ENCODE measurements at regions not wholly inside any gene's neighbourhood (a gene's known extent, or its start where the extent isn't known, plus 50 kb on each side); places are given as distances from the start of the nearest gene placed in this dataset.

DNA sequence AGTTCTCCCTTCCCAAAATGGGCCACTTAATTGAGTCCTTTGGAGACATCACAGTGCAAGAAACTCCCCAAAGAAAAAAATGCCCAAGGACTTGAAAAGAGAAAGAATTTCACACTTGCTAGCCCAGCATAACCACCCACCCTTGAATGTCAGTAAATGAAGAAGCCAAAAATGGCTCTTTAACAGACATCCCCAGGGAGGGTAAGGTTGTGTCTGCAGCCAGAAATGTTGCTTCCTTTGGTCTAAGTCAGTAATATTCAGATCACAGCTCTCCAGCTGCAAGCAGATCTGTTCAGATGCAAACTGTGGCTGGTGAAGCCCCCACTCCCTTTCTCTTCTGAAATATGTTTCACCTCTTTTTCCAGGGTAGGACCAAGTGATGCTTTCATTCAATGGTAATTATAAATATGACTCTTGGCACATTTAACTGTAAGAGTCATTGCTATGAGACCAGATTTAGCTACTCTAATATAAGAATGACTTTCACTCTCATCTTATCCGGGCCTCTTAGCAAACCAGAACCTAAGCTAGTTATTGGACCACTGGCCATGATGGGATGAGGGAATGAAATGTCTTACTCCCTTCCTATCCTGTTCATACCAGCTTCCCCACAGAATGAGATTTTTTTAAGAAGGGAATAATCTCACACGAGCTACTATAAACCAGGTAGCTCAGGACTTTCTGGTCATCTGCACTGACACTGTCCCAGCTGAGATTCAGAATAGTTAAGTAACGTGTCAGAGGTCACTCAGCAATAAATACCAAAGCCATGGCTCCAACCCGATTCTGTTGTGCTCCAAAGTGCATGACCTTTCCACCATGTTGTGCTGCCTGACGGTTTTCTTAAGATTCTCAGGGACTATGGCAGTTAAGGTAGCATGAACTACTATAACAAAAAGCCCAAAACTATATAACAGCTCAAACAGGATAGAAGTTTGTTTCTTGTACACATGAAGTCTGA is 234.1 kb downstream of the FOXO1 start:
- Histone ChIP-seq H3K36me3 (ENCODE audit: insufficient read depth, low read length) (no peaks in the 10 kb centered on the region), H3K4me3 (ENCODE audit: low read depth in 1 of 2, low read length in 2 of 2) (no peak overlapping the region), H3K4me1 (ENCODE audit: insufficient read depth, low read length) (peaks cover 26% of the 10 kb centered on the region), H3K27me3 (ENCODE audit: control insufficient read depth in 1 of 2, insufficient read depth in 2 of 2, low read length in 2 of 2) (no peaks in the 10 kb centered on the region), H3K9me3 (ENCODE audit: low read length) (no peaks in the 10 kb centered on the region), H3K27ac (ENCODE audit: low read depth, low read length) (no peak overlapping the region), H3K9ac (ENCODE audit: low read length) (no peak overlapping the region)

- Histone ChIP-seq H3K27me3 (ENCODE audit: control insufficient read depth in 1 of 2, insufficient read depth in 2 of 2, low read length in 2 of 2) (no peaks in the 10 kb centered on the region), H3K4me1 (ENCODE audit: insufficient read depth, low read length) (peaks cover 29% of the 10 kb centered on the region), H3K4me3 (ENCODE audit: low read depth in 1 of 2, low read length in 2 of 2) (no peak overlapping the region), H3K9me3 (ENCODE audit: low read length) (no peaks in the 10 kb centered on the region), H3K9ac (ENCODE audit: low read length) (no peak overlapping the region), H3K27ac (ENCODE audit: low read depth, low read length) (no peak overlapping the region), H3K36me3 (ENCODE audit: insufficient read depth, low read length) (no peaks in the 10 kb centered on the region)
Observed at GRCh38 chr13:40433001-40433400, 233.4 kb downstream of the FOXO1 start.

GRCh38 chr13:40433577-40433976 is 232.9 kb downstream of the FOXO1 start:
- Histone ChIP-seq H3K9ac (ENCODE audit: low read length) (no peak overlapping the region), H3K9me3 (ENCODE audit: low read length) (no peaks in the 10 kb centered on the region), H3K4me1 (ENCODE audit: insufficient read depth, low read length) (peaks cover 35% of the 10 kb centered on the region), H3K4me3 (ENCODE audit: low read depth in 1 of 2, low read length in 2 of 2) (no peak overlapping the region), H3K36me3 (ENCODE audit: insufficient read depth, low read length) (no peaks in the 10 kb centered on the region), H3K27ac (ENCODE audit: low read depth, low read length) (no peak overlapping the region), H3K27me3 (ENCODE audit: control insufficient read depth in 1 of 2, insufficient read depth in 2 of 2, low read length in 2 of 2) (no peaks in the 10 kb centered on the region)

DNA sequence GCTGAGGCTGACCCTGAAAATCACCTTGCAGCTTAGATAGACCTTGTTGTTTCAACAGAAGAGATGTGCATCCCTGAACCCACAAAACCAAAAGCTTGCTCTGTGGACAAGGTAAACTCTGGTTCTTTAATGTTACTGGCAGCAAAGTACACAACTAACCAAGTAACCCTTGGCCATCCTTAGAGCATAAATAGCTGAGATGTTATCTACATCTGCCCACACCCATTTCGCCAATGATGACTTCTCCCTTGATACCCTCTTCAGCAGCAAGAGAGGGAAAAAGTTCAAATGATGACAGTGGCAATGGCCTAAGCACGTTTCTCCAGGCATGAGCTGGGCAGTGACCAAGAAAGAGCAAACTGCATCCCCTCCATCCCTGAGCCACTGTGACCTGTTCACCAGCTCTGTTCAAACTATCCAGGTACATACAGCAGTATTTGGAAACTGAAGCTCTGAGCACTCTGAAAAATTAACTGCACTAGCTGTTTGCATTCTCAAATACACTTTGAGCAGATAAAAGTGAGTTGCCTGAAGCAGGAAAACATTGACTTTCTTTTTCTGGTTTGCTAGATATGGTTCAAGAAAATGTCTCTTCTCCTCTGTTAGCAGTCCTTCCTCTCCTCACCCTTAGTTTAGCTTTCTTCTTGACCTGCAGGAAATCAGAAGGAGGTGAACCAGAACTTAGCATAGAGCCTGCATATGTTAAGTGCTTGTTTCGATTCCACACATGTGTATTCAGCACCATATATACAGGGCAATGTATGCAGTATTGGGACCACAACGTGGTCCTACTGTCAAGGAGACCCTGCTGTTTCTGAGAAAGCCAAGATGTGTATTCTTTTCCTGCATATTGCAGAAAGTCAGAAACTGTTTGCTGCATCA is 231.7 kb downstream of the FOXO1 start:
- Histone ChIP-seq H3K9ac (ENCODE audit: low read length) (no peak overlapping the region), H3K27ac (ENCODE audit: low read depth, low read length) (no peak overlapping the region), H3K4me3 (ENCODE audit: low read depth in 1 of 2, low read length in 2 of 2) (no peak overlapping the region)

GRCh38 chr13:40438022-40438680 is 228.3 kb downstream of the FOXO1 start:
- H3K9me3 ChIP-seq (ENCODE audit: low read length), result no peaks in the 10 kb centered on the region
- H3K27ac ChIP-seq (ENCODE audit: low read depth, low read length), result no peak overlapping the region
- H3K4me1 ChIP-seq (ENCODE audit: insufficient read depth, low read length), result peaks cover 45% of the 10 kb centered on the region
- no peaks in the 10 kb centered on the region for H3K36me3 ChIP-seq (ENCODE audit: insufficient read depth, low read length)
- H3K9ac ChIP-seq (ENCODE audit: low read length), result no peak overlapping the region
- H3K4me3 ChIP-seq (ENCODE audit: low read depth in 1 of 2, low read length in 2 of 2), result no peak overlapping the region
- H3K27me3 ChIP-seq (ENCODE audit: control insufficient read depth in 1 of 2, insufficient read depth in 2 of 2, low read length in 2 of 2), result no peaks in the 10 kb centered on the region

More for the DNA sequence above, 231.7 kb downstream of the FOXO1 start:
- Histone ChIP-seq H3K4me1 (ENCODE audit: insufficient read depth, low read length) (peaks cover 38% of the 10 kb centered on the region), H3K9me3 (ENCODE audit: low read length) (no peaks in the 10 kb centered on the region), H3K27me3 (ENCODE audit: control insufficient read depth in 1 of 2, insufficient read depth in 2 of 2, low read length in 2 of 2) (no peaks in the 10 kb centered on the region), H3K36me3 (ENCODE audit: insufficient read depth, low read length) (no peaks in the 10 kb centered on the region)

GRCh38 chr13:40438999-40439797 is 227.2 kb downstream of the FOXO1 start:
- Histone ChIP-seq H3K9me3 (ENCODE audit: low read length) (no peaks in the 10 kb centered on the region), H3K27ac (ENCODE audit: low read depth, low read length) (peak overlapping the region; percentile 79), H3K9ac (ENCODE audit: low read length) (no peak overlapping the region), H3K27me3 (ENCODE audit: control insufficient read depth in 1 of 2, insufficient read depth in 2 of 2, low read length in 2 of 2) (no peaks in the 10 kb centered on the region), H3K36me3 (ENCODE audit: insufficient read depth, low read length) (no peaks in the 10 kb centered on the region), H3K4me1 (ENCODE audit: insufficient read depth, low read length) (peaks cover 45% of the 10 kb centered on the region), H3K4me3 (ENCODE audit: low read depth in 1 of 2, low read length in 2 of 2) (peak overlapping the region in 1 of 2 donors; percentile 35)

DNA sequence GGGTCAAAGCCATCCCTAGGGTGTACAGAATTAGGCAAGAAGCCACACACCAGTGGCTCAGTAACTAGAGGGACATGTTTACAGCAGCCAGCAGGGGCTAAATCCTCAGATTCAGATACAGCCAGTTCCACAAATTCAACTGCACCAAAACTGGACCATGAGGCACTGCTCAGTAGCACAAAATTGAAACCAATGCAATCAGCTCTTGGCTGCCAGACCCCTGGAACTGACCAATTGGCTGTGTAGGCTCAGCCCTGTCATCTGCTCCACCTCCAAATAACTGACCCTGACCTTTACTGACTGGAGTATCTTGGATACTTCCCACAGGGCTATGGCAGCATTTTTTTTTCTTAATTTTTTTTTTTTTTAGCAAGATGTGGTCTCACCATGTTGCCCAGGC is 226.5 kb downstream of the FOXO1 start:
- H3K9ac ChIP-seq (ENCODE audit: low read length), result no peak overlapping the region
- H3K4me1 ChIP-seq (ENCODE audit: insufficient read depth, low read length), result peaks cover 45% of the 10 kb centered on the region
- no peaks in the 10 kb centered on the region for H3K36me3 ChIP-seq (ENCODE audit: insufficient read depth, low read length)
- peak overlapping the region; percentile 79 for H3K27ac ChIP-seq (ENCODE audit: low read depth, low read length)
- no peaks in the 10 kb centered on the region for H3K9me3 ChIP-seq (ENCODE audit: low read length)
- H3K27me3 ChIP-seq (ENCODE audit: control insufficient read depth in 1 of 2, insufficient read depth in 2 of 2, low read length in 2 of 2), result no peaks in the 10 kb centered on the region
- H3K4me3 ChIP-seq (ENCODE audit: low read depth in 1 of 2, low read length in 2 of 2), result peak overlapping the region in 1 of 2 donors; percentile 35

- Histone ChIP-seq H3K27ac (ENCODE audit: low read depth, low read length) (peak overlapping the region; percentile 38), H3K4me1 (ENCODE audit: insufficient read depth, low read length) (peaks cover 45% of the 10 kb centered on the region), H3K4me3 (ENCODE audit: low read depth in 1 of 2, low read length in 2 of 2) (no peak overlapping the region), H3K9ac (ENCODE audit: low read length) (no peak overlapping the region), H3K9me3 (ENCODE audit: low read length) (no peaks in the 10 kb centered on the region), H3K27me3 (ENCODE audit: control insufficient read depth in 1 of 2, insufficient read depth in 2 of 2, low read length in 2 of 2) (no peaks in the 10 kb centered on the region), H3K36me3 (ENCODE audit: insufficient read depth, low read length) (no peaks in the 10 kb centered on the region)
Observed at GRCh38 chr13:40440990-40441820, 225.2 kb downstream of the FOXO1 start.

DNA sequence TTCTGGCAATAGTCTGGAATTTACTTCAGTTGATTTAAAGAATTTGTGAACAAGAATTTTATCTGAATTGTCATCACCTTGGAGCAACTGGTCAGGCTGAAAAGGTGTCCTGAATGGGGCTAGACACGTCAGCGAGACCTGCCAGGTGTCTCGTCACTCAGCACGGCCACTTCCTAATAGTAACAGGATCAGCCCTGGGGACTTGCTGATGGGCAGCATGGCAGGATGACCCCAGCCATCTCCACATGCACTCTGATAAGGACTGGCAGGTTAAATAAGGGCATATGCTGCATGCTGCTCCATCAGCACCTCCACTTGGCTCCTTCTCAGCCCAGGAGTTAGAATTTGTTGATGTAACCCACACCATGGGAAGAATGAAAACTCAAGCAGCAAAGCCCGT is 224.2 kb downstream of the FOXO1 start:
- peaks cover 45% of the 10 kb centered on the region for H3K4me1 ChIP-seq (ENCODE audit: insufficient read depth, low read length)
- no peak overlapping the region for H3K4me3 ChIP-seq (ENCODE audit: low read depth in 1 of 2, low read length in 2 of 2)
- H3K36me3 ChIP-seq (ENCODE audit: insufficient read depth, low read length), result no peaks in the 10 kb centered on the region
- no peak overlapping the region for H3K9ac ChIP-seq (ENCODE audit: low read length)
- H3K9me3 ChIP-seq (ENCODE audit: low read length), result no peaks in the 10 kb centered on the region
- H3K27ac ChIP-seq (ENCODE audit: low read depth, low read length), result no peak overlapping the region
- H3K27me3 ChIP-seq (ENCODE audit: control insufficient read depth in 1 of 2, insufficient read depth in 2 of 2, low read length in 2 of 2), result no peaks in the 10 kb centered on the region

DNA sequence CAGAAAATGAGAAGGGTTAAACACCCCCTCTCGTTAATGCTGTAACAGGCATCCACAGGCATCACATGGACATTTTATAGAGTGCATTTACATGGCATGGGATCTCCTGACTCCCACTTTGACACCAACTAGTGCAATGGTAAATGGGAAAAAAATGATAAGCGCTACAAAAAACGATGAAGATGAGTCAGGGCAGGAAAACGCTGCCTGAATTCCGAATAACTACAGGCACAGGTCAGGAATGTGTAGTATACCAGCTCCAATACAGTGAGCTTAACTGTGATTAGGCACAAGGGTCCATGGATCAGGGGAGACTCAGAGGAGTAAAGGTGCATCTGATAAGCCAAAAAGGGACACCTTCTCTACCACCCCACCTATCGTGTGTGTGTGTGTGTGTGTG is 223.6 kb downstream of the FOXO1 start:
- no peak overlapping the region for H3K27ac ChIP-seq (ENCODE audit: low read depth, low read length)

More for the DNA sequence above, 223.6 kb downstream of the FOXO1 start:
- Histone ChIP-seq H3K4me3 (ENCODE audit: low read depth in 1 of 2, low read length in 2 of 2) (no peak overlapping the region), H3K4me1 (ENCODE audit: insufficient read depth, low read length) (peaks cover 44% of the 10 kb centered on the region), H3K9me3 (ENCODE audit: low read length) (no peaks in the 10 kb centered on the region), H3K27me3 (ENCODE audit: control insufficient read depth in 1 of 2, insufficient read depth in 2 of 2, low read length in 2 of 2) (no peaks in the 10 kb centered on the region), H3K9ac (ENCODE audit: low read length) (no peak overlapping the region), H3K36me3 (ENCODE audit: insufficient read depth, low read length) (no peaks in the 10 kb centered on the region)

All from muscle layer of colon (tissue), 2 donors.